Type B pancreatic cell (in vitro differentiated cells): ENCODE measurements at regions not wholly inside any gene's neighbourhood (a gene's known extent, or its start where the extent isn't known, plus 50 kb on each side); places are given as distances from the start of the nearest gene placed in this dataset.

Experiments
- DNase-seq: peaks from one replicate; pipeline ENCODE4 v3.0.0; 2021; ENCODE audit warnings: mixed read lengths; ENCODE audit not compliant: unreplicated experiment; ENCODE audit errors: extremely low spot score
- H3K27ac Mint-ChIP-seq: 2 replicates; pipeline ENCODE4 v1.8.0; 2021; ENCODE audit warnings: mild to moderate bottlenecking, mixed read lengths
- H3K27me3 Mint-ChIP-seq: 2 replicates; pipeline ENCODE4 v1.8.0; 2021; ENCODE audit warnings: mixed read lengths
- H3K36me3 Mint-ChIP-seq: 2 replicates; pipeline ENCODE4 v1.8.0; 2021; ENCODE audit warnings: mixed read lengths
- H3K4me1 Mint-ChIP-seq: one replicate; pipeline ENCODE4 v1.8.0; 2021; ENCODE audit warnings: mixed read lengths; ENCODE audit not compliant: unreplicated experiment
- H3K4me3 Mint-ChIP-seq: 2 replicates; pipeline ENCODE4 v1.8.0; 2021; ENCODE audit warnings: mild to moderate bottlenecking, mixed read lengths
- H3K9me3 Mint-ChIP-seq: 2 replicates; pipeline ENCODE4 v1.8.0; 2021; ENCODE audit warnings: mixed read lengths
- CTCF ChIP-seq: fragments of 200-600 bp; sonication (generic); conservative IDR thresholded peaks from 2 replicates; pipeline ENCODE4 v1.5.0; 2021; ENCODE audit warnings: antibody characterized with exemption, mild to moderate bottlenecking

GRCh38 chr5:72760259-72760658, 56.2 kb upstream of the TNPO1 start:
- Mint-ChIP-seq H3K9me3 (no peaks in the 10 kb centered on the region), H3K27ac (no peak overlapping the region), H3K27me3 (no peaks in the 10 kb centered on the region), H3K4me3 (no peak overlapping the region), H3K36me3 (no peaks in the 10 kb centered on the region), H3K4me1 (no peaks in the 10 kb centered on the region)
- no peak for TF ChIP-seq CTCF
- no peak for DNase-seq

- Mint-ChIP-seq H3K27me3 (no peaks in the 10 kb centered on the region), H3K27ac (no peak overlapping the region), H3K36me3 (no peaks in the 10 kb centered on the region), H3K9me3 (no peaks in the 10 kb centered on the region), H3K4me1 (peaks cover 4% of the 10 kb centered on the region), H3K4me3 (no peak overlapping the region)
- no peak for TF ChIP-seq CTCF
- no peak for DNase-seq
Measured at GRCh38 chr5:72752909-72753308, 63.6 kb upstream of the TNPO1 start.

GRCh38 chr5:72749362-72749997, 67.0 kb upstream of the TNPO1 start:
- no peaks in the 10 kb centered on the region for H3K9me3 Mint-ChIP-seq
- no peaks in the 10 kb centered on the region for H3K27me3 Mint-ChIP-seq
- no peaks in the 10 kb centered on the region for H3K36me3 Mint-ChIP-seq
- TF ChIP-seq CTCF = no peak
- DNase-seq = no peak
- H3K4me3 Mint-ChIP-seq = no peak overlapping the region
- H3K4me1 Mint-ChIP-seq = peaks cover 4% of the 10 kb centered on the region
- no peak overlapping the region for H3K27ac Mint-ChIP-seq

- no peak for TF ChIP-seq CTCF
- no peaks in the 10 kb centered on the region for H3K4me1 Mint-ChIP-seq
Measured at GRCh38 chr5:72747826-72748225, 68.6 kb upstream of the TNPO1 start.

GRCh38 chr5:72746736-72747135, 69.7 kb upstream of the TNPO1 start:
- Mint-ChIP-seq H3K27me3 (no peaks in the 10 kb centered on the region), H3K4me3 (no peak overlapping the region), H3K4me1 (no peaks in the 10 kb centered on the region), H3K36me3 (no peaks in the 10 kb centered on the region), H3K9me3 (no peaks in the 10 kb centered on the region), H3K27ac (no peak overlapping the region)
- DNase-seq = no peak
- no peak for TF ChIP-seq CTCF

More at GRCh38 chr5:72747826-72748225, 68.6 kb upstream of the TNPO1 start:
- DNase-seq = no peak
- Mint-ChIP-seq H3K4me3 (no peak overlapping the region), H3K27ac (no peak overlapping the region), H3K9me3 (no peaks in the 10 kb centered on the region), H3K36me3 (no peaks in the 10 kb centered on the region), H3K27me3 (no peaks in the 10 kb centered on the region)

GRCh38 chr5:72744136-72744535, 72.3 kb upstream of the TNPO1 start:
- Mint-ChIP-seq H3K4me3 (no peak overlapping the region), H3K36me3 (no peaks in the 10 kb centered on the region), H3K9me3 (no peaks in the 10 kb centered on the region), H3K27me3 (no peaks in the 10 kb centered on the region), H3K27ac (no peak overlapping the region), H3K4me1 (no peaks in the 10 kb centered on the region)
- no peak for TF ChIP-seq CTCF
- DNase-seq = no peak
